ENCODE measurements at regions not wholly inside any gene's neighbourhood (a gene's known extent, or its start where the extent isn't known, plus 50 kb on each side); places are given as distances from the start of the nearest gene placed in this dataset.

- FAIRE-seq, result no peak
- WGBS (ENCODE audit: insufficient coverage, insufficient replicate concordance, low lambda C conversion rate, missing lambda C conversion rate), result 8% methylated on average over 3 of the region's 3 CpGs
- TF ChIP-seq HDGF (IDR thresholded peaks at IDR 0.05), result no peak
- no peak for TF ChIP-seq ZNF622 (IDR thresholded peaks at IDR 0.05)
- no peak for TF ChIP-seq ESRRA (IDR thresholded peaks at IDR 0.05; ENCODE audit: low read length)
- no peak for TF ChIP-seq CHD4 (IDR thresholded peaks at IDR 0.05)
- TF ChIP-seq SUZ12 (IDR thresholded peaks at IDR 0.05; ENCODE audit: unreplicated experiment), result no peak
- no peak for TF ChIP-seq YBX1 (IDR thresholded peaks at IDR 0.05)
- no peak for TF ChIP-seq PRDM15 (CRISPR knock-in tag; IDR thresholded peaks at IDR 0.05)
- TF ChIP-seq EZH2 (IDR thresholded peaks at IDR 0.05; ENCODE audit: borderline replicate concordance, control insufficient read depth, low read depth, low read length), result no peak
- TF ChIP-seq RELB (IDR thresholded peaks at IDR 0.05; ENCODE audit: low read depth), result no peak
- TF ChIP-seq TCF12 (IDR thresholded peaks at IDR 0.05; ENCODE audit: low read depth, low read length), result no peak
- TF ChIP-seq IRF4 (IDR thresholded peaks at IDR 0.05; ENCODE audit: low read depth, low read length), result no peak
- TF ChIP-seq ZNF217 (IDR thresholded peaks at IDR 0.05), result no peak
- TF ChIP-seq NFYA (IDR thresholded peaks at IDR 0.05; ENCODE audit: borderline replicate concordance, low read depth, low read length), result no peak
- TF ChIP-seq STAT3 (IDR thresholded peaks at IDR 0.05; ENCODE audit: low read depth, low read length), result no peak
- ChIA-PET RAD21 (ENCODE audit: unreplicated experiment) (no interaction called here), CTCF (no interaction called here), SMC1A (ENCODE audit: uncharacterized antibody, unreplicated experiment) (no interaction called here), POLR2A (no interaction called here)
- Histone ChIP-seq H3K9ac (ENCODE audit: control insufficient read depth, insufficient read depth, low read length) (no peak overlapping the region), H3K4me1 (ENCODE audit: control insufficient read depth, insufficient read depth, low read length) (no peaks in the 10 kb centered on the region), H3K27ac (ENCODE audit: control insufficient read depth, insufficient read depth) (no peak overlapping the region), H3K27me3 (replicated peaks in 1 of 2; ENCODE audit: control insufficient read depth in 2 of 2, insufficient read depth in 2 of 2, low read length in 1 of 2) (no peaks in the 10 kb centered on the region), H3K4me2 (ENCODE audit: control insufficient read depth, insufficient read depth) (no peak overlapping the region), H3K36me3 (ENCODE audit: control insufficient read depth in 2 of 2, insufficient read depth in 2 of 2, low read length in 1 of 2) (no peaks in the 10 kb centered on the region), H3K79me2 (ENCODE audit: control insufficient read depth, insufficient read depth, low read length) (no peaks in the 10 kb centered on the region), H4K20me1 (ENCODE audit: control insufficient read depth, insufficient read depth) (no peaks in the 10 kb centered on the region), H3K9me3 (replicated peaks; ENCODE audit: control insufficient read depth, insufficient read depth, low read length) (no peaks in the 10 kb centered on the region), H2AFZ (ENCODE audit: control insufficient read depth, low read depth, low read length) (no peak overlapping the region), H3K4me3 (no peak overlapping the region)
- no peak for DNase-seq (ENCODE audit: low read depth, low spot score)
- intact Hi-C loops (cut with micrococcal nuclease; ENCODE audit: unreplicated experiment), result no loop called here
- no peak for ATAC-seq
- in situ Hi-C loops (cut with MboI), result loop anchor here (25.0 kb wide), 1 partner anchor 91 kb away; no protein-coding TSS in a partner anchor
- no TSS peak for BruUV-seq (replicated peaks)
These were observed 646.2 kb downstream of the IPMK start for GRCh38 chr10:57621466-57621865.

All from GM12878 (cell line).